Keratinocyte (primary cell): ENCODE measurements at regions not wholly inside any gene's neighbourhood (a gene's known extent, or its start where the extent isn't known, plus 50 kb on each side); places are given as distances from the start of the nearest gene placed in this dataset.

Experiments
- DNase-seq: peaks from one replicate; pipeline ENCODE4 v3.0.0-alpha.2; 2011; ENCODE audit warnings: low read depth, missing footprints, low spot score
- FAIRE-seq: peaks from 2 replicates; lab custom pipeline; 2011; peaks lifted over from hg19 to GRCh38; lab: Jason Lieb, UNC
- H2AFZ ChIP-seq: 2 replicates; pipeline ENCODE4 v1.6.0; 2012; ENCODE audit warnings: low read length, control low read depth, inconsistent platforms; ENCODE audit not compliant: control insufficient read depth
- H3K27ac ChIP-seq: 2 replicates; pipeline ENCODE4 v1.5.1; 2011; ENCODE audit warnings: low read length; ENCODE audit not compliant: control insufficient read depth, insufficient read depth
- H3K27me3 ChIP-seq: 3 replicates; pipeline ENCODE4 v1.6.0; 2011; ENCODE audit warnings: low read length; ENCODE audit not compliant: control insufficient read depth, insufficient read depth; ENCODE audit errors: extremely low read depth
- H3K36me3 ChIP-seq, 2 experiments: 2 replicates in 1 of 2; 3 replicates in 1 of 2; pipeline ENCODE4 v1.5.1; 2011; ENCODE audit warnings: low read length in 2 of 2, mild to moderate bottlenecking in 1 of 2; ENCODE audit not compliant: control insufficient read depth in 2 of 2, insufficient read depth in 2 of 2; ENCODE audit errors: extremely low read depth in 1 of 2
- H3K4me1 ChIP-seq: 3 replicates; pipeline ENCODE4 v1.5.1; 2011; ENCODE audit warnings: low read length; ENCODE audit not compliant: control insufficient read depth, insufficient read depth; ENCODE audit errors: extremely low read depth
- H3K4me2 ChIP-seq: 3 replicates; pipeline ENCODE4 v1.6.0; 2011; ENCODE audit warnings: low read depth, low read length; ENCODE audit not compliant: control insufficient read depth, insufficient read depth; ENCODE audit errors: extremely low read depth
- H3K4me3 ChIP-seq, 3 experiments: fragments of 200-600 bp in 1 of 3; sonication (generic) in 1 of 3; 2 replicates in 2 of 3; 3 replicates in 1 of 3; pipeline ENCODE4 v1.5.1; 2011 to 2016; ENCODE audit warnings: low read length in 3 of 3, mild to moderate bottlenecking in 3 of 3, control low read depth in 2 of 3, inconsistent platforms in 1 of 3, low read depth in 1 of 3, mixed read lengths in 1 of 3, mixed run types in 1 of 3, moderate library complexity in 1 of 3; ENCODE audit not compliant: control insufficient read depth in 2 of 3, insufficient read depth in 2 of 3; ENCODE audit errors: extremely low read depth in 1 of 3
- H3K79me2 ChIP-seq: 2 replicates; pipeline ENCODE4 v1.6.0; 2012; ENCODE audit warnings: low read length; ENCODE audit not compliant: control insufficient read depth, insufficient read depth
- H3K9ac ChIP-seq: 3 replicates; pipeline ENCODE4 v1.6.0; 2011; ENCODE audit warnings: low read length; ENCODE audit not compliant: control insufficient read depth, insufficient read depth; ENCODE audit errors: extremely low read depth
- H3K9me1 ChIP-seq: 3 replicates; pipeline ENCODE4 v1.6.0; 2011; ENCODE audit warnings: low read length; ENCODE audit not compliant: control insufficient read depth, insufficient read depth; ENCODE audit errors: extremely low read depth
- H3K9me3 ChIP-seq: 2 replicates; pipeline ENCODE4 v1.5.1; 2012; ENCODE audit warnings: low read depth, low read length; ENCODE audit not compliant: control insufficient read depth
- H4K20me1 ChIP-seq: 3 replicates; pipeline ENCODE4 v1.6.0; 2011; ENCODE audit warnings: low read length; ENCODE audit not compliant: control insufficient read depth, insufficient read depth; ENCODE audit errors: extremely low read depth
- EZH2 ChIP-seq: IDR thresholded peaks from one replicate; pipeline ENCODE4 v1.6.1; 2012; ENCODE audit warnings: inconsistent platforms, mild to moderate bottlenecking, low read length, moderate library complexity
- dilution Hi-C: fragments of 300-500 bp; cut with MboI; formaldehyde crosslinking; loops from one replicate; pipeline ENCODE4 v1.7.0; 2020; ENCODE audit warnings: low sequenced_read_pairs; ENCODE audit not compliant: extremely low pct_ligation_motif_present
- TF ChIP-seq, protein P1 (sequence below), 3 experiments: IDR thresholded peaks in 1 of 3; conservative IDR thresholded peaks in 1 of 3; optimal IDR thresholded peaks in 1 of 3; 2 replicates in 2 of 3; 3 replicates in 1 of 3; pipeline versions ENCODE3 to v1.5.1; 2011; ENCODE audit warnings: low read length in 3 of 3, mild to moderate bottlenecking in 3 of 3, moderate library complexity in 2 of 3, control low read depth in 1 of 3, inconsistent platforms in 1 of 3; ENCODE audit not compliant: insufficient read depth in 2 of 3; ENCODE audit errors: extremely low read depth in 1 of 3

- H3K9ac ChIP-seq: no peak overlapping the region
- H3K27ac ChIP-seq: no peak overlapping the region
- H3K36me3 ChIP-seq: no peaks in the 10 kb centered on the region
- no peaks in the 10 kb centered on the region for H3K9me1 ChIP-seq
- H3K9me3 ChIP-seq: no peaks in the 10 kb centered on the region
- no peaks in the 10 kb centered on the region for H4K20me1 ChIP-seq
- H3K27me3 ChIP-seq: no peaks in the 10 kb centered on the region
- no peaks in the 10 kb centered on the region for H3K4me1 ChIP-seq
- no peak for FAIRE-seq
- H3K4me3 ChIP-seq: no peak overlapping the region
- no peak overlapping the region for H3K4me2 ChIP-seq
- dilution Hi-C loops: no loop called here
- DNase-seq: no peak
- H2AFZ ChIP-seq: no peak overlapping the region
- TF ChIP-seq, protein P1, sequence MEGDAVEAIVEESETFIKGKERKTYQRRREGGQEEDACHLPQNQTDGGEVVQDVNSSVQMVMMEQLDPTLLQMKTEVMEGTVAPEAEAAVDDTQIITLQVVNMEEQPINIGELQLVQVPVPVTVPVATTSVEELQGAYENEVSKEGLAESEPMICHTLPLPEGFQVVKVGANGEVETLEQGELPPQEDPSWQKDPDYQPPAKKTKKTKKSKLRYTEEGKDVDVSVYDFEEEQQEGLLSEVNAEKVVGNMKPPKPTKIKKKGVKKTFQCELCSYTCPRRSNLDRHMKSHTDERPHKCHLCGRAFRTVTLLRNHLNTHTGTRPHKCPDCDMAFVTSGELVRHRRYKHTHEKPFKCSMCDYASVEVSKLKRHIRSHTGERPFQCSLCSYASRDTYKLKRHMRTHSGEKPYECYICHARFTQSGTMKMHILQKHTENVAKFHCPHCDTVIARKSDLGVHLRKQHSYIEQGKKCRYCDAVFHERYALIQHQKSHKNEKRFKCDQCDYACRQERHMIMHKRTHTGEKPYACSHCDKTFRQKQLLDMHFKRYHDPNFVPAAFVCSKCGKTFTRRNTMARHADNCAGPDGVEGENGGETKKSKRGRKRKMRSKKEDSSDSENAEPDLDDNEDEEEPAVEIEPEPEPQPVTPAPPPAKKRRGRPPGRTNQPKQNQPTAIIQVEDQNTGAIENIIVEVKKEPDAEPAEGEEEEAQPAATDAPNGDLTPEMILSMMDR (optimal IDR thresholded peaks at IDR 0.05 in 1 of 3, IDR thresholded peaks at IDR 0.05 in 1 of 3, conservative IDR thresholded peaks at IDR 0.05 in 1 of 3; ENCODE audit: extremely low read depth in 1 of 3, insufficient read depth in 2 of 3, low read length in 3 of 3): no peak
- no peak for TF ChIP-seq EZH2
- H3K79me2 ChIP-seq: no peaks in the 10 kb centered on the region
Observed at GRCh38 chr10:35704401-35704800, 62.3 kb upstream of the FZD8 start.

GRCh38 chr10:35700487-35700882 is 58.4 kb upstream of the FZD8 start:
- Histone ChIP-seq H3K27me3 (no peaks in the 10 kb centered on the region), H2AFZ (no peak overlapping the region)
- dilution Hi-C loops: no loop called here

More at GRCh38 chr10:35700487-35700882, 58.4 kb upstream of the FZD8 start:
- Histone ChIP-seq H3K9ac (no peak overlapping the region), H3K4me1 (no peaks in the 10 kb centered on the region), H3K9me1 (no peaks in the 10 kb centered on the region), H3K4me3 (no peak overlapping the region), H3K9me3 (no peaks in the 10 kb centered on the region), H4K20me1 (no peaks in the 10 kb centered on the region), H3K27ac (no peak overlapping the region), H3K79me2 (no peaks in the 10 kb centered on the region), H3K36me3 (no peaks in the 10 kb centered on the region), H3K4me2 (no peak overlapping the region)
- DNase-seq (no peak), FAIRE-seq (no peak)
- TF ChIP-seq EZH2: no peak
- TF ChIP-seq, protein P1 (optimal IDR thresholded peaks at IDR 0.05 in 1 of 3, IDR thresholded peaks at IDR 0.05 in 1 of 3, conservative IDR thresholded peaks at IDR 0.05 in 1 of 3; ENCODE audit: extremely low read depth in 1 of 3, insufficient read depth in 2 of 3, low read length in 3 of 3): no peak
